ENCODE measurements at regions not wholly inside any gene's neighbourhood (a gene's known extent, or its start where the extent isn't known, plus 50 kb on each side); places are given as distances from the start of the nearest gene placed in this dataset.

GRCh38 chr10:86599041-86599440 is 55.3 kb upstream of the OPN4 start:
- ChIA-PET POLR2A (no interaction called here), CTCF (interaction anchor here (2.7 kb wide), 1 partner anchor 14 kb away, joined by 12 read pairs; no protein-coding TSS in a partner anchor)
- TF ChIP-seq CTCF (IDR thresholded peaks at IDR 0.05; ENCODE audit: control extremely low read depth, extremely low read depth, low read depth, missing control alignments) = no peak
- no peak for DNase-seq (ENCODE audit: extremely low spot score)

- TF ChIP-seq CTCF (IDR thresholded peaks at IDR 0.05; ENCODE audit: control extremely low read depth, extremely low read depth, low read depth, missing control alignments) = no peak
- ChIA-PET POLR2A (no interaction called here), CTCF (interaction anchor here (2.7 kb wide), 1 partner anchor 15 kb away, joined by 12 read pairs; no protein-coding TSS in a partner anchor)
- no peak for DNase-seq (ENCODE audit: extremely low spot score)
These were observed 54.6 kb upstream of the OPN4 start for GRCh38 chr10:86599729-86600128.

- ChIA-PET POLR2A (no interaction called here), CTCF (interaction anchor here (1.0 to 2.7 kb wide), 2 partner anchors 11 to 16 kb away, joined by 3 to 12 read pairs; no protein-coding TSS in a partner anchor)
- TF ChIP-seq CTCF (IDR thresholded peaks at IDR 0.05; ENCODE audit: control extremely low read depth, extremely low read depth, low read depth, missing control alignments) = no peak
- DNase-seq (ENCODE audit: extremely low spot score) = no peak
These were observed 54.1 kb upstream of the OPN4 start for GRCh38 chr10:86600296-86600695.

GRCh38 chr10:86601956-86602602 is 52.3 kb upstream of the OPN4 start:
- TF ChIP-seq CTCF (IDR thresholded peaks at IDR 0.05; ENCODE audit: control extremely low read depth, extremely low read depth, low read depth, missing control alignments) = no peak
- ChIA-PET CTCF (interaction anchor here (1.6 kb wide), 1 partner anchor 11 kb away, joined by 6 read pairs; no protein-coding TSS in a partner anchor), POLR2A (no interaction called here)
- DNase-seq (ENCODE audit: extremely low spot score) = no peak

GRCh38 chr10:86603256-86603655 is 51.1 kb upstream of the OPN4 start:
- no peak for TF ChIP-seq CTCF (IDR thresholded peaks at IDR 0.05; ENCODE audit: control extremely low read depth, extremely low read depth, low read depth, missing control alignments)
- CTCF ChIA-PET = no interaction called here

More at GRCh38 chr10:86603256-86603655, 51.1 kb upstream of the OPN4 start:
- DNase-seq (ENCODE audit: extremely low spot score) = no peak
- POLR2A ChIA-PET = no interaction called here

Measured in GM10248 (cell line).